ENCODE measurements at regions not wholly inside any gene's neighbourhood (a gene's known extent, or its start where the extent isn't known, plus 50 kb on each side); places are given as distances from the start of the nearest gene placed in this dataset.

DNA sequence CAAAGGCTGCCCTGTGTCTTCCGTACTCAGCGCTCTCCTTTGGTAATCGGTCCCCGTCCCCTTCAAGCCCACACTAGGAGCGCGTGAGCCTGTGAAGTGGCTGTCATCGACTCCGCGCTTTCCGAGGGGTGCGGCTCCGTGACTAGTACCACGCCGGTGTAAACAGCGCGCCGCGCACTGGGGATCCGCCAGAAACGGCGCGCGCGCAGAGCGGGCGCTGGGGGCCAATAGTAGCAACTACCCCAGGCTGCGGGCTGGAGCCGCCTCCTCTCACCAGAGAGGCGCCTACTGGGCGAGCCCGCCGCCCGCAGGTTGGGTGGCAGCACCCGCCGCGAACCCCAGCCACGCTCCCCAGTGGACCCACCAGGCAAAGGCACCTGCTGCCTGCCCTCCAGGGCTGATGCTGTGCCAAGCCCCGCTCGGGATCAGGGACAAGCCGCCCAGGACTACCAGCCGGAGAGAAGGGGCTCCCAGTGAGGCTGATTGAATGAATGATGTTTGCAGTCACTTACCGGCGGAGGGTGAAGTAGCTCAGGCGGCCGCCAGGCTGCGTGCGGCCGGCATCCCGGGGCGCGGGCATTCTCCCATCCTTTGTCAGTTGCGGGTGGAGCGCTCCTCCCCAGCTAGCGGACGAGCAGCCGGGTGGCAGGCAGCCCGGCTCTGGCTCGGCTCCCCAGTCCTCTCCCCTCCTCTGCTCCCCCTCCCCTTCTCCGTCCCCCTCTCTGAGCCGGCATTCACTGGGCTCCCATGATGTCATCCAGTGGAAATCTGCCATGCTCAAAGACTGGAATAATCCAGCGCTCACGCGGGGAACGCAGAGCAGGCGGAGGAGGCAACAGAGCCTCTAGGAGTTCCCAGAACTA is 370.3 kb upstream of the SMIM31 start:
- Histone ChIP-seq H3K27ac (no peak overlapping the region), H3K27me3 (no peaks in the 10 kb centered on the region), H3K4me3 (peak overlapping the region; percentile 15; the same call in 1 of the 2 replicates), H3K36me3 (no peaks in the 10 kb centered on the region), H3K9me3 (replicated peaks) (no peaks in the 10 kb centered on the region), H3K4me1 (no peaks in the 10 kb centered on the region)
- DNase-seq = peak in 1 of 2 experiments; percentile 8

DNA sequence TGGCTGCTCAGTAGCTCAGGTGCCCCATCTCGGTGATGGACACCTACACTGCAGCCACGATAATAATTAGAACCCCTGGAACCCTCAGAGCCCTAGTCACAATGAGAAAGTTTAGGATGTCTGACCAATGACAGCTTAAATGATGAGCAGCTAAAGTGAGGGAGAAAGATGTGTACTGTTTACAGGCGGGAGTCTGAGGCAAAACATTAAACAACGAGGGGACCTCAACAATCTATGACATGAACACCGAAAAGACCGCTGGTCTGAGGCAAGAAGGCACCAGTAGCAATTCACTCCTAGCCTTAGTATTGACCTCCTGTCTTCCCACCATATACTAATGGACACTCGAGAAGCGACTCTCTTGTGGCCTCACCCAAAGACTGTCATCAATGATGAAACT is 369.5 kb upstream of the SMIM31 start:
- no peaks in the 10 kb centered on the region for H3K4me1 ChIP-seq
- no peak overlapping the region for H3K4me3 ChIP-seq
- H3K27ac ChIP-seq = no peak overlapping the region
- H3K9me3 ChIP-seq (replicated peaks) = no peaks in the 10 kb centered on the region
- no peaks in the 10 kb centered on the region for H3K27me3 ChIP-seq
- DNase-seq = no peak
- H3K36me3 ChIP-seq = no peaks in the 10 kb centered on the region

DNA sequence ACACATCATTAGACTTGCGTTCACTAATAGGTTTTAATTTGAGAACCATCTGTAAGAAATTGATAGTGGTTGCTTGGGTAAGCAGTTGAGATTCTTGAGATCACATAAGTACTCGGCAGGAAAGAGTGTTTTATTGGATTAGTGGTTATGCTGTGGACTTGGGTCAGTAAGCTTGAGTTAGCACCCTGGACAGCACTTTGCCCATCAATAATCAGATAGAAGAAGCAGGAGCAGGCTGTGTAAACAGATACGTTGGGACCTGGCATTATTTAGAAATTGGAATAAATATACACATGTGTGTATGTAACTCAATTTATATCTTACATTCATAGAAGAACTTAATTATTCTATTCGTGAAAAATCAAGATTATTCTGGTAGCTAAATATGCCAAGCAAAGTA is 357.5 kb upstream of the SMIM31 start:
- H3K9me3 ChIP-seq (replicated peaks) = no peaks in the 10 kb centered on the region
- H3K4me3 ChIP-seq = no peak overlapping the region
- no peaks in the 10 kb centered on the region for H3K4me1 ChIP-seq
- H3K27ac ChIP-seq = no peak overlapping the region
- H3K36me3 ChIP-seq = no peaks in the 10 kb centered on the region
- H3K27me3 ChIP-seq = no peaks in the 10 kb centered on the region
- DNase-seq = peak in 1 of 2 experiments; percentile 9

DNA sequence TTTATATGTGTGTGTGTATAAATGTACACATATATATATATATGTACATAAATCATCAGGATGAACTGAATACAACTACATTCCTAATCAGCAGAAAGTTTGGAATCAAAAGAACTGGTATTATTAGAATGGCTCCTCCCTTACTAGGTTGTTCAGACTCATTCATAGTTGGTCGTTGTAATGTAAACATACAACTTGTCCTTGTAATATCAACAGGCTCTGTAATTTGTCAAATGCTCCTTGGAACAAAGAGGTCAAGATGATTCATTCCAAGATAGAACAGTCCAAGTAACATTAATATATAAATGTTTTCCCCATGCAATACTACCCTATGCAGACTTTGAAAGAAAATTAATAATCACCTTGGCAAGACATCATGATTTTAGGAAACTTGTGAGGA is 351.4 kb upstream of the SMIM31 start:
- Histone ChIP-seq H3K36me3 (no peaks in the 10 kb centered on the region), H3K9me3 (replicated peaks) (no peaks in the 10 kb centered on the region), H3K27me3 (no peaks in the 10 kb centered on the region), H3K27ac (no peak overlapping the region), H3K4me1 (no peaks in the 10 kb centered on the region), H3K4me3 (no peak overlapping the region)
- DNase-seq = no peak

DNA sequence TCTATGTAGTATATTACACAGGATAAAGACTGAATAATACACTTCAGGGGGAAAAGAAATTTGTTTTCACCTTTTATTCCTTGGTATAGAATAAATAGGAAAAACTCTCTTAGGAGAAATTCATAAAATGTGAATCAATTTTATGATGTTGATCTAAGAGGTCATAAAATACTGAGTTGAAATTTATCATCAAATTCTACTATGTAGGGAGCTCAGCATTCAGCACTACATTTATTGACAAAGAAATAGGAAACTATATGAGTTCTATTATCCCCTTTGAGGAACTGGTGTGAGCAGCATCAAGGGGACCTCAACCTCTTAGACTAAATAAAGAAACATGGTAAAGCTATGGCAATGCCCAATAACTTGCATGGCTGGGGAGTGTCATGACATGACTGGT is 348.2 kb upstream of the SMIM31 start:
- H3K4me1 ChIP-seq = no peaks in the 10 kb centered on the region
- no peak for DNase-seq
- no peak overlapping the region for H3K27ac ChIP-seq
- no peaks in the 10 kb centered on the region for H3K9me3 ChIP-seq (replicated peaks)
- H3K27me3 ChIP-seq = no peaks in the 10 kb centered on the region
- no peaks in the 10 kb centered on the region for H3K36me3 ChIP-seq
- no peak overlapping the region for H3K4me3 ChIP-seq

DNA sequence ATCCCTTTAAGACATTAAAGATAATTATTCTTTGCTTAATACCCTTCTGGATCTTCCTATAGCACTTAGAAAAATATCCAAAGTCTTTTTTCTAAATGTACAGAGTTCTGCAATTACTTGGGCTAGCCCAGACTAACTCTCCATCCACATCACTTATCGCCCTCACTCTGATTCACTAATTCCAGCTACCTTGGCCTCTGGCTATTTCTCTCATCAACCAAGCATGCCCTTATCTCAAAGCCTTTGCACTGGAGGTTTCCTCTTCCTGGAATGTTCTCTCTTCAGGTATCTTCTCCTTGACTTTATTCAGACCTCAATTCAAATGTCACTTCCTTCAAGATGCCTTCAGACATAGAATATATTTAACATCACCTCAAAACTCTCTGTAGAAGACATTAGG is 345.1 kb upstream of the SMIM31 start:
- no peaks in the 10 kb centered on the region for H3K9me3 ChIP-seq (replicated peaks)
- no peak for DNase-seq
- H3K27ac ChIP-seq = no peak overlapping the region
- H3K27me3 ChIP-seq = no peaks in the 10 kb centered on the region
- H3K4me3 ChIP-seq = no peak overlapping the region
- no peaks in the 10 kb centered on the region for H3K36me3 ChIP-seq
- H3K4me1 ChIP-seq = no peaks in the 10 kb centered on the region

DNA sequence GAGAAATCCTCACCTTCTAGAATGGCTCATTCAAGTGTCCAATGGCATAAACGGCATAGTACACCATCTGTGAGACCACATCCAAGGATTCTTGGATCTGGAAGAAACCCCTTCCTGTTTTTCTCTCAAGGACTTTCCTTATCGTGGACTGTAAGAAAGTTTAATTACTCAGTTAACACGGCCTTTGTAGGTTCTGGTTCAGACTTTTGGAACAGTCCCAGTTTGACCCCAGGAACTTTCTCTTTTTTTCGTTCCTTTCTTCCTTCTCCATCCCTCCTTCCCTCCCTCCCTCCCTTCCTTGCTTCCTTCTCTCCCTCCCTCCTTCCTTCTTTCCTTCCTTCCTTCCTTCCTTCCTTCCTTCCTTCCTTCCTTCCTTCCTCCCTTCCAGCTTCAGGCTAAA is 343.5 kb upstream of the SMIM31 start:
- H3K27ac ChIP-seq = no peak overlapping the region
- no peaks in the 10 kb centered on the region for H3K9me3 ChIP-seq (replicated peaks)
- H3K36me3 ChIP-seq = no peaks in the 10 kb centered on the region
- no peak for DNase-seq
- H3K4me3 ChIP-seq = no peak overlapping the region
- H3K27me3 ChIP-seq = no peaks in the 10 kb centered on the region
- H3K4me1 ChIP-seq = no peaks in the 10 kb centered on the region

DNA sequence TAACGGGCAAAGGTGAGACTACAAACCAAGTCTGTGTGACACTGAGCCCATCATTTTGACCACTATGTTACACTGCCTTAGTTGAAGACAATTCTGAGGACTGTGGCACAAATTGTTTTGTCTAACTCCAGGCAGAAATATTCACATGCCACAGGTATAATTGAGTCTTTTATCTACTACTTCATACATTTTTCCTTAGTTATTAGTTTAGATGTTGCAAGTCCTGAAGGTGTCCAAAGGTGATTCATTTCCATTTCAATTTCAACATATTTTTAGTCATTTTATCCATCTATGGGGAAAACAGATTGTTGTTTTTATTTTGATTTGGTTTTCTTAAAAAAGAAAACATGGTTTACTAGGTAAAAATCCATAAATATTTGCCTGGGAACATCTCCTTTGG is 341.7 kb upstream of the SMIM31 start:
- no peaks in the 10 kb centered on the region for H3K4me1 ChIP-seq
- no peaks in the 10 kb centered on the region for H3K36me3 ChIP-seq
- H3K4me3 ChIP-seq = no peak overlapping the region
- H3K27ac ChIP-seq = no peak overlapping the region
- DNase-seq = no peak
- H3K9me3 ChIP-seq (replicated peaks) = no peaks in the 10 kb centered on the region
- no peaks in the 10 kb centered on the region for H3K27me3 ChIP-seq

DNA sequence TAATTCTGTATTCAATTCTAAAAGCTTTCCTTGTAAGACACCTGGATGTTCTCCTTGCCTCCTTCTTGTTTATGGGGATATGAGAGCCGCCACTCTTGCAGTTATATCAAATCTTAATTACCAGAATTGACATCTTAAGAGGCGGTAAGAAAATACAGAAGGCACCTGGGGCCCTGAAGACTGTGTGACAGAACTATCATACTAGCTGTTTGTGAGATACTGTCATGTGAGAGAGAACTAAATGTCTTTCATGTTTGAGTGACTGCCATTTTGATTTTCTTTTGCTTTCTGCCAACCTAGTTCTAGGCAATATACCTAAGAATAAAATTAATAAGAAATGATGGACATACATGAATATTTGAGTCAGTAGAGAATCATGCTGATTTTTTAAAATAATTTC is 340.2 kb upstream of the SMIM31 start:
- no peaks in the 10 kb centered on the region for H3K36me3 ChIP-seq
- H3K9me3 ChIP-seq (replicated peaks) = no peaks in the 10 kb centered on the region
- H3K4me1 ChIP-seq = no peaks in the 10 kb centered on the region
- no peak for DNase-seq
- H3K27me3 ChIP-seq = no peaks in the 10 kb centered on the region
- no peak overlapping the region for H3K27ac ChIP-seq
- no peak overlapping the region for H3K4me3 ChIP-seq

DNA sequence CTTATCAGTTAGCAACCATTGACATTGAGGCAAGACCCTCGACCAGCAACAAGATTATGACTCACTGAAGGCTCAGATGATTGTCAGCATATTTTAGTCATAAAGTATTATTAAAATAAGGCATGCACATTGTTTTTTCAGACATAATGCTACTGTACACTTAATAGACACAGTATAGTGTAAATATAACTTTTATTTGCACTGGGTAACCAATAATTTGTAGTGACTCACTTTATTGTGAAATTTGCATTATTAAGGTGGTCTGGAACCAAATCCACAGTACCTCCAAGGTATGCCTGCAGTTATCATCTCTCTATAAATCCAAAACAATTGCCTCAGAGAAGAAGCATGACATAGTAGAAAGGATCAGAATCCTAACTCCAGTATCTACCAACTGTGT is 330.1 kb upstream of the SMIM31 start:
- H3K27ac ChIP-seq = no peak overlapping the region
- H3K4me3 ChIP-seq = no peak overlapping the region
- no peak for DNase-seq
- no peaks in the 10 kb centered on the region for H3K36me3 ChIP-seq
- H3K4me1 ChIP-seq = no peaks in the 10 kb centered on the region
- H3K9me3 ChIP-seq (replicated peaks) = no peaks in the 10 kb centered on the region
- H3K27me3 ChIP-seq = no peaks in the 10 kb centered on the region

DNA sequence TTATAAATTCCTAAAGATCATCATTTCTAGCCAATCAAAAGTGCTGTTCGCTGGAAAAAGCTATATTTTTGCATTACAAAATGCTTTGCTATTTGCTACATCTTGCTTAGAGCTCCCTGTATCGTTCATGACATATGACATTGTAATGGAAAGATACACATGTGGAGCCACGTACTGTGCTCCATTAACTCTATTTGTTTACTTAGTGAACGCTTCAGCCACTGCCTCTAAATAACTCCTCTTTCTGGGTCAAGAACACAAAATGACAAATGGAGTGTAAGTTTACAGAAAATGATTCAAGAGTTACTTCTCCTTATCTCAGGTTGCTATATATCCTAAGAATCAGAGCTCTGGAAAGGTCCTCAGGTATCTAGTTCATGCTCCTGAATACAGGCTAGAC is 329.1 kb upstream of the SMIM31 start:
- H3K4me3 ChIP-seq = no peak overlapping the region
- H3K27me3 ChIP-seq = no peaks in the 10 kb centered on the region
- H3K4me1 ChIP-seq = no peaks in the 10 kb centered on the region
- H3K9me3 ChIP-seq (replicated peaks) = no peaks in the 10 kb centered on the region
- no peak overlapping the region for H3K27ac ChIP-seq
- no peaks in the 10 kb centered on the region for H3K36me3 ChIP-seq
- DNase-seq = no peak

DNA sequence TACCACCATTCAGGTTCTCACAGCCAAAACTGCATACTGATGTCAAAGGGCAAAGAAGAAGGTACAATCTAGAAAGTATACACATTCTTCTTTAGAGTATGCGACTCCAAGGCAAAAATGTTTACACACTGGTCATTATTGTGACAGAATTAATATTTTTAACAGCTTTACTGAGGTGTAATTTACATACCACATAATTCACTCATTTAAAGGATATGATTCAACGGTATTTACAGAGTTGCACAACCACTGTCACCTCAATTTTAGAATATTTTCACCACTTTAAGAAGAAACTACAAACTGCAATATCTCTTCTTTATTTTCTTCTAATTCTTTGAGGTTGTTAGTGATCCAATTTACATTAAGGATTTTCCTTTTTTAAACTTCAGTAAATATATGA is 325.4 kb upstream of the SMIM31 start:
- Histone ChIP-seq H3K27me3 (no peaks in the 10 kb centered on the region), H3K36me3 (no peaks in the 10 kb centered on the region), H3K4me1 (no peaks in the 10 kb centered on the region), H3K9me3 (replicated peaks) (no peaks in the 10 kb centered on the region), H3K4me3 (no peak overlapping the region), H3K27ac (no peak overlapping the region)
- DNase-seq = no peak

DNA sequence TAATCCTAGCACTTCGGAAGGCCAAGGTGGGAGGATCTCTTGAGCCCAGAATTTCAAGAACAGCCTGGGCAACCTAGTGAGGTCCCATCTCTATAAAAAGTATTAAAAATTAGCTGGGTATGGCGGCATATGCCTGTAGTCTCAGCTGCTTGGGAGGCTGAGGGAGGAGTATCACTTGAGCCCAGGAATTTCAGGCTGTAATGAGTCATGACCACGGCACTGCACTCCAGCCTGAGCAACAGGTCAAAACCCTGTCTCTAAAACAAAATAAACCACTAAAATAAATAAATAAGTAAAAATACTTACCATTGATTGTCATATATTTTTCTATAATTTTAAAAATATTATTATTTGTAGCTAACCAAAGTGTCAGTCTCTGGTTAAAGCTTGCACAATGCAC is 315.6 kb upstream of the SMIM31 start:
- peak in 1 of 2 experiments; percentile 3 for DNase-seq
- Histone ChIP-seq H3K4me3 (no peak overlapping the region), H3K36me3 (no peaks in the 10 kb centered on the region), H3K27me3 (no peaks in the 10 kb centered on the region), H3K4me1 (no peaks in the 10 kb centered on the region), H3K9me3 (replicated peaks) (no peaks in the 10 kb centered on the region), H3K27ac (no peak overlapping the region)

DNA sequence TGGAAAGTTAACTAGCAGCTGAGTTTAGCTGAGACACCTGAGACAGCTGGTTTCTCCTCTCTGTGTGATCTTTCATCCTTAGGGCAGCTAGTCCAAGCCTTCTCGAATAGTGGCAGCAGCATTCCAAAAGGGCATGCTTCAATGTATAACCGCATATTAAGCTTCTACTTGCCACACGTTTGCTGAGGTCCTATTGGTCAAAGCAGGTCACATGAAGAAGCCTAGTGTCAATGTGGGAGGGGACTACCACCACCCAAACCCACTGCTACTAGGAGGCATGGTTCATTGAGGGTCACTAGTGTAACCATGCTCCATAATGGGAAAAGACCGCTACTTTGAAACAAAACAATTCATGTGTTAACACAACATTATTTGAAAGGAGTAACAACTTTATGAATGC is 314.9 kb upstream of the SMIM31 start:
- no peak overlapping the region for H3K27ac ChIP-seq
- no peaks in the 10 kb centered on the region for H3K9me3 ChIP-seq (replicated peaks)
- H3K27me3 ChIP-seq = no peaks in the 10 kb centered on the region
- H3K4me3 ChIP-seq = no peak overlapping the region
- DNase-seq = peak in 1 of 2 experiments; percentile 2
- no peaks in the 10 kb centered on the region for H3K4me1 ChIP-seq
- H3K36me3 ChIP-seq = no peaks in the 10 kb centered on the region

DNA sequence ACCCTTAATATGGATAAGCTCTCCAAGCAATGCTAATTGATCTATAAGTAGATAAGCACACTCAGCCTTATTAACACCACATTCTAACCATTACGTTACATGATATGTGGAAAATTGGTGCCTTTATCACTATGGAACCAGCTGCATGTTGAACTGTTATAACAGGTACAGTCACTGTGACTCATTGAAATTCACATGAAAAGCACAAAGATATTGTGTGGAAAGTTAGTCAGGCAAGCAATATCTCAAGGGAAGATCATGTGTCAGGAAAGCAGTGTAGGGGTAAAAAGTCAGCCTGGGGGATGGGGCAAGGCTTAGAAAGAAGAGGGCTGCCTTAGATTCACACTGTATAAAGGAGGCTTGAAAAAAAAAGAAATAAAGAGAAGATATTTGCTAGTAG is 313.7 kb upstream of the SMIM31 start:
- DNase-seq = peak in 1 of 2 experiments; percentile 44
- Histone ChIP-seq H3K4me1 (no peaks in the 10 kb centered on the region), H3K9me3 (replicated peaks) (no peaks in the 10 kb centered on the region), H3K27me3 (no peaks in the 10 kb centered on the region), H3K36me3 (no peaks in the 10 kb centered on the region), H3K4me3 (no peak overlapping the region), H3K27ac (no peak overlapping the region)

DNA sequence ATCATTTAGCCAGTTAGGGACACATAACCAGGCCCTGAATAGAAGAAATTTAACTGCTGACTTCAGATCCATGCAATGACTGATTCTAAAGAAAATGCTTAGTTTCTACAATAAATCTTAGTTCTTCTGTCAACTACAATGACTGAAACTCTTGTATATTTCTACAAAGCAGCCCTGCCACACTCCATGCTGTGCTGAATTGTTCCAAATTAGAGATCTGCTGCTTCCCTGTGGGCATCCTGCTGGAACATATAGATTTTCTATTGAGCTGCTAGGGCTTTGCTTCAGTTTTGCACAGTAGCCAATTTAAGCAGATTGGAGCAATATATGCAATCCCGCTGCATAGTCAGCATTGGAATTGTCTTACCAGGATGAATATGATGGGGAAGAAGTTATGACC is 312.8 kb upstream of the SMIM31 start:
- H3K4me1 ChIP-seq = no peaks in the 10 kb centered on the region
- no peak overlapping the region for H3K27ac ChIP-seq
- H3K9me3 ChIP-seq (replicated peaks) = no peaks in the 10 kb centered on the region
- no peaks in the 10 kb centered on the region for H3K36me3 ChIP-seq
- no peak overlapping the region for H3K4me3 ChIP-seq
- no peak for DNase-seq
- H3K27me3 ChIP-seq = no peaks in the 10 kb centered on the region
